H1 (cell line): ENCODE measurements at regions not wholly inside any gene's neighbourhood (a gene's known extent, or its start where the extent isn't known, plus 50 kb on each side); places are given as distances from the start of the nearest gene placed in this dataset.

ENCODE experiments used
- NRF1 ChIP-seq: IDR thresholded peaks from 2 replicates; pipeline ENCODE4 v1.6.1; 2011; ENCODE audit warnings: mild to moderate bottlenecking, low read depth, low read length, improper control_type of control experiment
- SIX5 ChIP-seq: IDR thresholded peaks from 2 replicates; pipeline ENCODE4 v1.6.1; 2011; ENCODE audit warnings: mild to moderate bottlenecking, low read depth, low read length

- TF ChIP-seq NRF1 (no peak), SIX5 (no peak)
Measured at GRCh38 chr16:54651440-54652195, 279.0 kb upstream of the IRX5 start (continued).
